GM12874 (cell line): ENCODE measurements at regions not wholly inside any gene's neighbourhood (a gene's known extent, or its start where the extent isn't known, plus 50 kb on each side); places are given as distances from the start of the nearest gene placed in this dataset.

Experiments used
- TF ChIP-seq, protein P1 (sequence below): IDR thresholded peaks from 2 replicates; pipeline ENCODE4 v1.5.1; 2011; ENCODE audit warnings: low read depth, mild to moderate bottlenecking, control low read depth, low read length, moderate library complexity; ENCODE audit not compliant: insufficient read depth

DNA sequence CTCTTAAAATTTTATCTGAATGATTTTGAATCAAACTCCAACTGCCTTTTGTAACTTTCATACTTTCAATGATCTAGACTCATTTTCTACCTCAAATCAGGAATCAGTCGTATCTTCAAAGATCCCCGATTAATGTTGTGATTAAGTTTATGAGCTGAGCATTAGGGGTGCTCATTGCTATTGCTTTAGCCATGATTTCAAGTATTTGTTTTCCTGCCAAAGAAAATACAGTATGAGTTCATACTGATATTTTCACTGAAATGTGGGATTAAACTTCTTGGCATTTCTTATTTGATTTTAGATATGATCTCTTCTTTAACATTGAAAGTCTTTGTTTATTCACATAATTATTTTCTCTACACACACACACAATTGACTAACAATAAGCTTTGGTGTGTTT, 785.6 kb downstream of the NTRK3 start:
- TF ChIP-seq, protein P1, sequence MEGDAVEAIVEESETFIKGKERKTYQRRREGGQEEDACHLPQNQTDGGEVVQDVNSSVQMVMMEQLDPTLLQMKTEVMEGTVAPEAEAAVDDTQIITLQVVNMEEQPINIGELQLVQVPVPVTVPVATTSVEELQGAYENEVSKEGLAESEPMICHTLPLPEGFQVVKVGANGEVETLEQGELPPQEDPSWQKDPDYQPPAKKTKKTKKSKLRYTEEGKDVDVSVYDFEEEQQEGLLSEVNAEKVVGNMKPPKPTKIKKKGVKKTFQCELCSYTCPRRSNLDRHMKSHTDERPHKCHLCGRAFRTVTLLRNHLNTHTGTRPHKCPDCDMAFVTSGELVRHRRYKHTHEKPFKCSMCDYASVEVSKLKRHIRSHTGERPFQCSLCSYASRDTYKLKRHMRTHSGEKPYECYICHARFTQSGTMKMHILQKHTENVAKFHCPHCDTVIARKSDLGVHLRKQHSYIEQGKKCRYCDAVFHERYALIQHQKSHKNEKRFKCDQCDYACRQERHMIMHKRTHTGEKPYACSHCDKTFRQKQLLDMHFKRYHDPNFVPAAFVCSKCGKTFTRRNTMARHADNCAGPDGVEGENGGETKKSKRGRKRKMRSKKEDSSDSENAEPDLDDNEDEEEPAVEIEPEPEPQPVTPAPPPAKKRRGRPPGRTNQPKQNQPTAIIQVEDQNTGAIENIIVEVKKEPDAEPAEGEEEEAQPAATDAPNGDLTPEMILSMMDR: no peak

DNA sequence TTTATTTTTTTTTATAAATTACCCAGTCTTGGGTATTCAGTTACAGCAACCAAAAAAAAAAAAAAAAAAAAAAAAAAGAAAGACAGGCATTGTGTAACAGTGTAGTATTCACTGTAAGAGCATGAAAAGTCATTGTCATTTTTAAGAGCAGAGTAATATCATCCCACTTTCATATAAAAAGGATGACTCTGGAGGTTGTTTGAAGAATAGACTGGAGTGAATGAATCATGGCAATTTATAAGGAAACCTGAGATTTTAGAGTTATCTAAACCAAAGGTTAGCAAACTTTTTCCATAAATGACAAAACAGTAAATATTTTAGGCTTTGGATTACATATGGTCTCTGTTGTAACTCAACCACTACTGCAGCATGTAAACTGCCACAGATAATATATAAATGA, 794.9 kb downstream of the NTRK3 start:
- TF ChIP-seq, protein P1: no peak

DNA sequence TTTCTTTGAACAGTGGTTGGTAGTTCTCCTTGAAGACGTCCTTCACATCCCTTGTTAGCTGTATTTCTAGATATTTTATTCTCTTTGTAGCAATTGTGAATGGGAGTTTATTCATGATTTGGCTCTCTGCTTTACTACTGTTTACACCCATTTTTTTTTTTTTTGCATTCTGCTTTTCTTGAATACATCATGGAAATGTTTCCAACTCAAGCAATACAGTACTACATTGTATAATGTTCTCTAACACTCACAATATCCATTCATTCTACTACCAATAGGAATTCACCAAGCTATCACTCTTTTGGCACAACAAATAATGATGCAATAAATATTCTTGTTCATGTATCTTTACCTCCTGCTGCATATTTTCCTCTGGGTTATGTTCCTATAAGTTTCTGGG, 801.7 kb downstream of the NTRK3 start:
- TF ChIP-seq, protein P1: no peak

DNA sequence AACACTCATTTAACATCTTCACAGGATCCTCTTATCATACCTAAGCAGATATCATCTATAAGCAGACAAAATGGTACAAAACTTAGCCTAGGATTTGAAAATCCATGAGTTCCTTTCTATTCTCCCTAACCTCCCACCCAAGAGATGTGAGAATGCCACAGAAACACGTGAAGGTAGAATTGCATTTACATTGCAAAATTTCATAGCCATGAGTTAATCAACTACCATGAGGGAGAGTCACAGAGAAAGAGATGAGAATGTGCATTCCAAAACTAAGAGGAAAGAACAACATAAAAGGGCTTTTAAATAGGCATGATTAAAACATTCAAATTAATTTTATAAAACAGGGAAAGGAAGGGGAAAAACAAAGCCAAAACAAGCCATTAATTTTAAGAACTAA, 806.2 kb downstream of the NTRK3 start:
- TF ChIP-seq, protein P1: no peak

DNA sequence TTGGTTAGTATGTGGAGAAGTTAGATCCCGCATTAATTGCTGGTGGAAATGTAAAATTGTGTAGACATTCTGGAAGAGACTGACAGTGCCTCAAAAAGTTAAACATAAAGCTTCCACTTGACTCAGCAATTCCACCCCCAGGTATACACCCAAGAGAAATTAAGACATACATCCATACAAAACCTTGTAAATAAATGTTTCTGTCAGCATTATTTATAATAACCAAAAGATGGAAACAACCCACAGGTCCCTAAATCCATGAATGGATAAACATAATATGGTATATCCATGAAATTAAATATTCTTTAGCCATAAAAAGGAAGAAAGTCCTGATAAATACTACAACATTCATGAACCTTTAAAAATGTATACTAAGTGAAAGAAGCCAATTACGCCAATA, 817.4 kb downstream of the NTRK3 start:
- TF ChIP-seq, protein P1: no peak

DNA sequence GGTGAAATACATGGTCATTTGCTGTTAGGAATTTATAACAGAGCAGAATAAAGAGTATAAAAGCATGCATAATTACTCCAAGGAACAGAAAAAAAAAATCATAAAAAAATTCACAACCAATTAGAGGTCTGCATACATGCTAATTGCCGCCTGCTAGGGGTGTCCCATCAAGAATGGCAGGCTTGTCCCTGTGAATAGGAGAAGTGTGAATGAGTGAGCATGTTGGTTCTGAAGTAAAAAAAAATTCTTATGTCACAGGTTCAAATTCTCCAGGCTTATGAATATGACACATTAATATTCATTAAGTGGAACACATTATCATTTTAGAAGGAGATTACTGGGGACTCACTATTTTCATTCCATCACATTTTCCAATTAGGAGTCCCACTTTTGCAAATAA, 822.7 kb downstream of the NTRK3 start:
- TF ChIP-seq, protein P1: no peak

DNA sequence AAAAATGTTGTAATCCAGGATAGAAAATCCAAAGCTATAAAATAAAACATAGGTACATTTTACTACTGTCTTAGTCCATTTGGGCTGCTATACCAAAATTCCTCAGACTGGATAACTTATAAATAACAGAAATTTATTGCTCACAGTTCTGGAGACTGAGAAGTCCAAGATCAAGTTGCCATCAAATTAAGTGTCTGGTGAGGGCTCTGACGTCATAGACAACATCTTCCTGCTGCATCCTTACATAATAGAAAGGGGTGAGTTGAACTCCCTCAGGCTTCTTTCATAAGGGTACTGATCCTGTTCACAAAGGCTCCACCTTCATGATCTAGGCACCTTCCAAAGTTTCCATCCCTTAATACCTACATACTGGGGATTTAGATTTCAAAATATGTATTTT, 826.8 kb downstream of the NTRK3 start:
- TF ChIP-seq, protein P1: no peak

DNA sequence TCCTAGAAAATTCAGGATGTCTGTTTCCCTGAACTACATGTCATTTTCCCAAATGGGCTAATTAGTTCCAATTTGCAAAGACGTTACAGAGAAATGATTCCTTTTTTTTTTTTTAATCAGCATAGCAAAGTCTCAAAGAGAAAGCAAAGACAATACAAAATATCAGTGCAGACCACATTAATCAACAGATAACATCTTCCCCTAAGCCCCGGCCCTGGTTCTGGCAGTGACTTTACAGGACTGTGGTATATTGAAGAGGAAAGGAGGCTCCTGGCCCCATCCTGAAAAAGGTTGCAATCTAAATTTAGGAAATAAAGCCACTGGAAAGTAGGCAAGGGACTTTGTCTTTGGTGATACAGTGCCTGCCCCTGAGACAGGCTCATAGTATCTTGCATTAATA, 836.5 kb downstream of the NTRK3 start:
- TF ChIP-seq, protein P1: no peak
